ENCODE measurements at regions not wholly inside any gene's neighbourhood (a gene's known extent, or its start where the extent isn't known, plus 50 kb on each side); places are given as distances from the start of the nearest gene placed in this dataset.

- DNase-seq (ENCODE audit: low spot score): no peak
- Mint-ChIP-seq H3K27ac (no peak overlapping the region), H3K4me1 (ENCODE audit: low read depth) (no peaks in the 10 kb centered on the region), H3K27me3 (ENCODE audit: insufficient read depth) (no peaks in the 10 kb centered on the region), H3K9me3 (peaks cover 5% of the 10 kb centered on the region), H3K36me3 (ENCODE audit: low read depth) (no peaks in the 10 kb centered on the region), H3K4me3 (no peak overlapping the region)
- intact Hi-C loops (cut with micrococcal nuclease): no loop called here
These were observed 873.4 kb upstream of the MBL2 start for GRCh38 chr10:53645951-53646350.

- no peaks in the 10 kb centered on the region for H3K27me3 Mint-ChIP-seq (ENCODE audit: insufficient read depth)
- no peaks in the 10 kb centered on the region for H3K4me1 Mint-ChIP-seq (ENCODE audit: low read depth)
- intact Hi-C loops (cut with micrococcal nuclease): no loop called here
- no peak for DNase-seq (ENCODE audit: low spot score)
- no peaks in the 10 kb centered on the region for H3K9me3 Mint-ChIP-seq
- no peaks in the 10 kb centered on the region for H3K36me3 Mint-ChIP-seq (ENCODE audit: low read depth)
- H3K27ac Mint-ChIP-seq: no peak overlapping the region
- no peak overlapping the region for H3K4me3 Mint-ChIP-seq
These were observed 865.4 kb upstream of the MBL2 start for GRCh38 chr10:53638006-53638405.

GRCh38 chr10:53624722-53625121 is 852.1 kb upstream of the MBL2 start:
- no peak for DNase-seq (ENCODE audit: low spot score)
- no peak overlapping the region for H3K27ac Mint-ChIP-seq
- no peak overlapping the region for H3K4me3 Mint-ChIP-seq
- peaks cover 5% of the 10 kb centered on the region for H3K9me3 Mint-ChIP-seq
- H3K27me3 Mint-ChIP-seq (ENCODE audit: insufficient read depth): no peaks in the 10 kb centered on the region
- H3K36me3 Mint-ChIP-seq (ENCODE audit: low read depth): no peaks in the 10 kb centered on the region
- H3K4me1 Mint-ChIP-seq (ENCODE audit: low read depth): no peaks in the 10 kb centered on the region
- intact Hi-C loops (cut with micrococcal nuclease): no loop called here

- no peak for DNase-seq (ENCODE audit: low spot score)
- Mint-ChIP-seq H3K27me3 (ENCODE audit: insufficient read depth) (no peaks in the 10 kb centered on the region), H3K4me3 (no peak overlapping the region), H3K9me3 (no peaks in the 10 kb centered on the region), H3K4me1 (ENCODE audit: low read depth) (no peaks in the 10 kb centered on the region), H3K36me3 (ENCODE audit: low read depth) (no peaks in the 10 kb centered on the region), H3K27ac (no peak overlapping the region)
- intact Hi-C loops (cut with micrococcal nuclease): no loop called here
These were observed 849.6 kb upstream of the MBL2 start for GRCh38 chr10:53622201-53622600.

- H3K4me3 Mint-ChIP-seq: no peak overlapping the region
- H3K9me3 Mint-ChIP-seq: no peaks in the 10 kb centered on the region
- H3K4me1 Mint-ChIP-seq (ENCODE audit: low read depth): no peaks in the 10 kb centered on the region
- no peaks in the 10 kb centered on the region for H3K36me3 Mint-ChIP-seq (ENCODE audit: low read depth)
- H3K27ac Mint-ChIP-seq: no peak overlapping the region
- intact Hi-C loops (cut with micrococcal nuclease): no loop called here
- DNase-seq (ENCODE audit: low spot score): no peak
- no peaks in the 10 kb centered on the region for H3K27me3 Mint-ChIP-seq (ENCODE audit: insufficient read depth)
These were observed 847.1 kb upstream of the MBL2 start for GRCh38 chr10:53619671-53620070.

GRCh38 chr10:53607691-53608090 is 835.1 kb upstream of the MBL2 start:
- H3K4me1 Mint-ChIP-seq (ENCODE audit: low read depth): no peaks in the 10 kb centered on the region
- no peaks in the 10 kb centered on the region for H3K9me3 Mint-ChIP-seq
- DNase-seq (ENCODE audit: low spot score): no peak
- intact Hi-C loops (cut with micrococcal nuclease): no loop called here
- H3K4me3 Mint-ChIP-seq: no peak overlapping the region
- no peak overlapping the region for H3K27ac Mint-ChIP-seq
- no peaks in the 10 kb centered on the region for H3K36me3 Mint-ChIP-seq (ENCODE audit: low read depth)
- no peaks in the 10 kb centered on the region for H3K27me3 Mint-ChIP-seq (ENCODE audit: insufficient read depth)

- no peaks in the 10 kb centered on the region for H3K9me3 Mint-ChIP-seq
These were observed 834.4 kb upstream of the MBL2 start for GRCh38 chr10:53606981-53607380.

GRCh38 chr10:53601260-53601875 is 828.8 kb upstream of the MBL2 start:
- no peak for DNase-seq (ENCODE audit: low spot score)
- intact Hi-C loops (cut with micrococcal nuclease): no loop called here
- no peak overlapping the region for H3K4me3 Mint-ChIP-seq

More at GRCh38 chr10:53606981-53607380, 834.4 kb upstream of the MBL2 start:
- Mint-ChIP-seq H3K4me3 (no peak overlapping the region), H3K36me3 (ENCODE audit: low read depth) (no peaks in the 10 kb centered on the region), H3K27me3 (ENCODE audit: insufficient read depth) (no peaks in the 10 kb centered on the region), H3K4me1 (ENCODE audit: low read depth) (no peaks in the 10 kb centered on the region), H3K27ac (no peak overlapping the region)
- DNase-seq (ENCODE audit: low spot score): no peak
- intact Hi-C loops (cut with micrococcal nuclease): no loop called here

GRCh38 chr10:53598914-53599313 is 826.3 kb upstream of the MBL2 start:
- DNase-seq (ENCODE audit: low spot score): no peak
- intact Hi-C loops (cut with micrococcal nuclease): no loop called here
- Mint-ChIP-seq H3K4me1 (ENCODE audit: low read depth) (no peaks in the 10 kb centered on the region), H3K9me3 (no peaks in the 10 kb centered on the region), H3K27me3 (ENCODE audit: insufficient read depth) (no peaks in the 10 kb centered on the region), H3K36me3 (ENCODE audit: low read depth) (no peaks in the 10 kb centered on the region), H3K27ac (no peak overlapping the region), H3K4me3 (no peak overlapping the region)

More at GRCh38 chr10:53601260-53601875, 828.8 kb upstream of the MBL2 start:
- Mint-ChIP-seq H3K9me3 (no peaks in the 10 kb centered on the region), H3K27ac (no peak overlapping the region), H3K4me1 (ENCODE audit: low read depth) (no peaks in the 10 kb centered on the region), H3K27me3 (ENCODE audit: insufficient read depth) (no peaks in the 10 kb centered on the region), H3K36me3 (ENCODE audit: low read depth) (no peaks in the 10 kb centered on the region)

GRCh38 chr10:53597835-53598251 is 825.3 kb upstream of the MBL2 start:
- H3K36me3 Mint-ChIP-seq (ENCODE audit: low read depth): no peaks in the 10 kb centered on the region
- no peaks in the 10 kb centered on the region for H3K9me3 Mint-ChIP-seq
- no peak overlapping the region for H3K4me3 Mint-ChIP-seq
- intact Hi-C loops (cut with micrococcal nuclease): no loop called here
- H3K27ac Mint-ChIP-seq: no peak overlapping the region
- DNase-seq (ENCODE audit: low spot score): no peak
- H3K4me1 Mint-ChIP-seq (ENCODE audit: low read depth): no peaks in the 10 kb centered on the region
- H3K27me3 Mint-ChIP-seq (ENCODE audit: insufficient read depth): no peaks in the 10 kb centered on the region

- Mint-ChIP-seq H3K4me1 (ENCODE audit: low read depth) (no peaks in the 10 kb centered on the region), H3K36me3 (ENCODE audit: low read depth) (no peaks in the 10 kb centered on the region), H3K27me3 (ENCODE audit: insufficient read depth) (no peaks in the 10 kb centered on the region), H3K9me3 (peaks cover 5% of the 10 kb centered on the region), H3K4me3 (no peak overlapping the region), H3K27ac (no peak overlapping the region)
- no peak for DNase-seq (ENCODE audit: low spot score)
- intact Hi-C loops (cut with micrococcal nuclease): no loop called here
These were observed 807.9 kb upstream of the MBL2 start for GRCh38 chr10:53580465-53580864.

GRCh38 chr10:53579773-53580172 is 807.2 kb upstream of the MBL2 start:
- no peak for DNase-seq (ENCODE audit: low spot score)
- H3K27ac Mint-ChIP-seq: no peak overlapping the region
- intact Hi-C loops (cut with micrococcal nuclease): no loop called here
- H3K36me3 Mint-ChIP-seq (ENCODE audit: low read depth): no peaks in the 10 kb centered on the region
- H3K4me1 Mint-ChIP-seq (ENCODE audit: low read depth): no peaks in the 10 kb centered on the region
- H3K27me3 Mint-ChIP-seq (ENCODE audit: insufficient read depth): no peaks in the 10 kb centered on the region
- H3K9me3 Mint-ChIP-seq: peaks cover 8% of the 10 kb centered on the region
- no peak overlapping the region for H3K4me3 Mint-ChIP-seq

- H3K36me3 Mint-ChIP-seq (ENCODE audit: low read depth): no peaks in the 10 kb centered on the region
- no peaks in the 10 kb centered on the region for H3K4me1 Mint-ChIP-seq (ENCODE audit: low read depth)
- peaks cover 8% of the 10 kb centered on the region for H3K9me3 Mint-ChIP-seq
- H3K4me3 Mint-ChIP-seq: no peak overlapping the region
- intact Hi-C loops (cut with micrococcal nuclease): no loop called here
- H3K27me3 Mint-ChIP-seq (ENCODE audit: insufficient read depth): no peaks in the 10 kb centered on the region
- H3K27ac Mint-ChIP-seq: no peak overlapping the region
- DNase-seq (ENCODE audit: low spot score): no peak
These were observed 801.4 kb upstream of the MBL2 start for GRCh38 chr10:53574024-53574423.

- Mint-ChIP-seq H3K4me1 (ENCODE audit: low read depth) (no peaks in the 10 kb centered on the region), H3K9me3 (peaks cover 8% of the 10 kb centered on the region), H3K36me3 (ENCODE audit: low read depth) (no peaks in the 10 kb centered on the region), H3K27ac (no peak overlapping the region), H3K4me3 (no peak overlapping the region), H3K27me3 (ENCODE audit: insufficient read depth) (no peaks in the 10 kb centered on the region)
- intact Hi-C loops (cut with micrococcal nuclease): no loop called here
- no peak for DNase-seq (ENCODE audit: low spot score)
These were observed 800.9 kb upstream of the MBL2 start for GRCh38 chr10:53573498-53573897.
